Keratinocyte (primary cell): ENCODE measurements at regions not wholly inside any gene's neighbourhood (a gene's known extent, or its start where the extent isn't known, plus 50 kb on each side); places are given as distances from the start of the nearest gene placed in this dataset.

Experiments
- DNase-seq: peaks from one replicate; pipeline ENCODE4 v3.0.0-alpha.2; 2011; ENCODE audit warnings: low read depth, missing footprints, low spot score
- FAIRE-seq: peaks from 2 replicates; lab custom pipeline; 2011; peaks lifted over from hg19 to GRCh38; lab: Jason Lieb, UNC
- H2AFZ ChIP-seq: 2 replicates; pipeline ENCODE4 v1.6.0; 2012; ENCODE audit warnings: low read length, control low read depth, inconsistent platforms; ENCODE audit not compliant: control insufficient read depth
- H3K27ac ChIP-seq: 2 replicates; pipeline ENCODE4 v1.5.1; 2011; ENCODE audit warnings: low read length; ENCODE audit not compliant: control insufficient read depth, insufficient read depth
- H3K27me3 ChIP-seq: 3 replicates; pipeline ENCODE4 v1.6.0; 2011; ENCODE audit warnings: low read length; ENCODE audit not compliant: control insufficient read depth, insufficient read depth; ENCODE audit errors: extremely low read depth
- H3K36me3 ChIP-seq, 2 experiments: 2 replicates in 1 of 2; 3 replicates in 1 of 2; pipeline ENCODE4 v1.5.1; 2011; ENCODE audit warnings: low read length in 2 of 2, mild to moderate bottlenecking in 1 of 2; ENCODE audit not compliant: control insufficient read depth in 2 of 2, insufficient read depth in 2 of 2; ENCODE audit errors: extremely low read depth in 1 of 2
- H3K4me1 ChIP-seq: 3 replicates; pipeline ENCODE4 v1.5.1; 2011; ENCODE audit warnings: low read length; ENCODE audit not compliant: control insufficient read depth, insufficient read depth; ENCODE audit errors: extremely low read depth
- H3K4me2 ChIP-seq: 3 replicates; pipeline ENCODE4 v1.6.0; 2011; ENCODE audit warnings: low read depth, low read length; ENCODE audit not compliant: control insufficient read depth, insufficient read depth; ENCODE audit errors: extremely low read depth
- H3K4me3 ChIP-seq, 3 experiments: fragments of 200-600 bp in 1 of 3; sonication (generic) in 1 of 3; 2 replicates in 2 of 3; 3 replicates in 1 of 3; pipeline ENCODE4 v1.5.1; 2011 to 2016; ENCODE audit warnings: low read length in 3 of 3, mild to moderate bottlenecking in 3 of 3, control low read depth in 2 of 3, inconsistent platforms in 1 of 3, low read depth in 1 of 3, mixed read lengths in 1 of 3, mixed run types in 1 of 3, moderate library complexity in 1 of 3; ENCODE audit not compliant: control insufficient read depth in 2 of 3, insufficient read depth in 2 of 3; ENCODE audit errors: extremely low read depth in 1 of 3
- H3K79me2 ChIP-seq: 2 replicates; pipeline ENCODE4 v1.6.0; 2012; ENCODE audit warnings: low read length; ENCODE audit not compliant: control insufficient read depth, insufficient read depth
- H3K9ac ChIP-seq: 3 replicates; pipeline ENCODE4 v1.6.0; 2011; ENCODE audit warnings: low read length; ENCODE audit not compliant: control insufficient read depth, insufficient read depth; ENCODE audit errors: extremely low read depth
- H3K9me1 ChIP-seq: 3 replicates; pipeline ENCODE4 v1.6.0; 2011; ENCODE audit warnings: low read length; ENCODE audit not compliant: control insufficient read depth, insufficient read depth; ENCODE audit errors: extremely low read depth
- H3K9me3 ChIP-seq: 2 replicates; pipeline ENCODE4 v1.5.1; 2012; ENCODE audit warnings: low read depth, low read length; ENCODE audit not compliant: control insufficient read depth
- H4K20me1 ChIP-seq: 3 replicates; pipeline ENCODE4 v1.6.0; 2011; ENCODE audit warnings: low read length; ENCODE audit not compliant: control insufficient read depth, insufficient read depth; ENCODE audit errors: extremely low read depth
- EZH2 ChIP-seq: IDR thresholded peaks from one replicate; pipeline ENCODE4 v1.6.1; 2012; ENCODE audit warnings: inconsistent platforms, mild to moderate bottlenecking, low read length, moderate library complexity
- dilution Hi-C: fragments of 300-500 bp; cut with MboI; formaldehyde crosslinking; loops from one replicate; pipeline ENCODE4 v1.7.0; 2020; ENCODE audit warnings: low sequenced_read_pairs; ENCODE audit not compliant: extremely low pct_ligation_motif_present
- TF ChIP-seq, protein P1 (sequence below), 3 experiments: IDR thresholded peaks in 1 of 3; conservative IDR thresholded peaks in 1 of 3; optimal IDR thresholded peaks in 1 of 3; 2 replicates in 2 of 3; 3 replicates in 1 of 3; pipeline versions ENCODE3 to v1.5.1; 2011; ENCODE audit warnings: low read length in 3 of 3, mild to moderate bottlenecking in 3 of 3, moderate library complexity in 2 of 3, control low read depth in 1 of 3, inconsistent platforms in 1 of 3; ENCODE audit not compliant: insufficient read depth in 2 of 3; ENCODE audit errors: extremely low read depth in 1 of 3

DNA sequence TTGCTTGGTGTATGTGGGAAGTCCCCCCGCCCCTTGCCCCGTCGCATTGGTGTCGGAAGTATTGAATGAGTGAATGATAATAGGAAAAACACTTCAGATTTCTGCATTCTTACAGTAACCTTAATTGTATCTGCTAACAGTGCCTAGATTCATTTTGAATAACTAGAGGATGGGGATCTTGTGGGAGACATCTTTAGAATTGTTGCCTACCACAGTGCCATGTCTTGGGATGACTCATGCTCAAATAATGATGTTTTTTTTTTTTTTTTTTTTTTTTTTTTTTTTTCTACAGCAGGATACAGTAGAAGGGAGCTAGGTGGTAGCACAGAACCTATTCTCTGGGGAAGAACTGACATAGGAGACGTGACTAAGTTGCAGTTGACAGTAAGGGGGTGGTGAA is 237.9 kb downstream of the USP25 start:
- H3K27ac ChIP-seq = no peak overlapping the region
- no peak overlapping the region for H3K4me3 ChIP-seq
- H2AFZ ChIP-seq = no peak overlapping the region
- H4K20me1 ChIP-seq = no peaks in the 10 kb centered on the region
- H3K9me1 ChIP-seq = no peaks in the 10 kb centered on the region
- dilution Hi-C loops = no loop called here
- no peaks in the 10 kb centered on the region for H3K79me2 ChIP-seq
- no peaks in the 10 kb centered on the region for H3K9me3 ChIP-seq
- no peak for DNase-seq
- no peak for FAIRE-seq
- no peaks in the 10 kb centered on the region for H3K36me3 ChIP-seq
- H3K9ac ChIP-seq = no peak overlapping the region
- TF ChIP-seq EZH2 = no peak
- TF ChIP-seq, protein P1, sequence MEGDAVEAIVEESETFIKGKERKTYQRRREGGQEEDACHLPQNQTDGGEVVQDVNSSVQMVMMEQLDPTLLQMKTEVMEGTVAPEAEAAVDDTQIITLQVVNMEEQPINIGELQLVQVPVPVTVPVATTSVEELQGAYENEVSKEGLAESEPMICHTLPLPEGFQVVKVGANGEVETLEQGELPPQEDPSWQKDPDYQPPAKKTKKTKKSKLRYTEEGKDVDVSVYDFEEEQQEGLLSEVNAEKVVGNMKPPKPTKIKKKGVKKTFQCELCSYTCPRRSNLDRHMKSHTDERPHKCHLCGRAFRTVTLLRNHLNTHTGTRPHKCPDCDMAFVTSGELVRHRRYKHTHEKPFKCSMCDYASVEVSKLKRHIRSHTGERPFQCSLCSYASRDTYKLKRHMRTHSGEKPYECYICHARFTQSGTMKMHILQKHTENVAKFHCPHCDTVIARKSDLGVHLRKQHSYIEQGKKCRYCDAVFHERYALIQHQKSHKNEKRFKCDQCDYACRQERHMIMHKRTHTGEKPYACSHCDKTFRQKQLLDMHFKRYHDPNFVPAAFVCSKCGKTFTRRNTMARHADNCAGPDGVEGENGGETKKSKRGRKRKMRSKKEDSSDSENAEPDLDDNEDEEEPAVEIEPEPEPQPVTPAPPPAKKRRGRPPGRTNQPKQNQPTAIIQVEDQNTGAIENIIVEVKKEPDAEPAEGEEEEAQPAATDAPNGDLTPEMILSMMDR (optimal IDR thresholded peaks at IDR 0.05 in 1 of 3, IDR thresholded peaks at IDR 0.05 in 1 of 3, conservative IDR thresholded peaks at IDR 0.05 in 1 of 3; ENCODE audit: extremely low read depth in 1 of 3, insufficient read depth in 2 of 3, low read length in 3 of 3) = no peak
- H3K4me2 ChIP-seq = no peak overlapping the region
- peaks cover 8% of the 10 kb centered on the region for H3K4me1 ChIP-seq
- no peaks in the 10 kb centered on the region for H3K27me3 ChIP-seq

DNA sequence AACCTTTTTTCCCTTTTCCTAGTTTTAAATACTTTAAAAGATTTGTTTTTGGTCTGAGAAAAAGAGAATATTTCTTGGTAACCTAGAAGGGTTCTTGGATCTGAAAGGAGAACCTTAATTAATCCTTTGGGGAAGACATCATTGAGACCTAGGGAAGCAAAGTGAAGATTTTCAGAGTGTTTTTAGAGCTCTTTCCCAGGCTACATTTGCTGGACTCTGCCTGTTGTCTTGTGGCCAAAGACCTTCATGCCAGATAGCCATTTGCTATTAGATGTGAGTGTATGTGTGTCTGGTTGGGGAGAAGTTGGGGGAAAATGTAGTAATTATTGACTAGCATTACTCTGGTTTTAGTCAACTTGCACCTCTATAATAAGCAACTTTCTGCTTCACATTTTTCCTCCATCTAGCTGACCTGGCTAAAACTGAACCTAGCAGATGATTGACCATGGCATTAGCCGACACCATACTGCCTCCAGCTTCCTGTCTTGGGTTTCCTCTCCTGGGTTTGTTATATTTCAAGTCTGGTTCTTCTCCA is 239.1 kb downstream of the USP25 start:
- TF ChIP-seq EZH2 = no peak
- TF ChIP-seq, protein P1 (optimal IDR thresholded peaks at IDR 0.05 in 1 of 3, IDR thresholded peaks at IDR 0.05 in 1 of 3, conservative IDR thresholded peaks at IDR 0.05 in 1 of 3; ENCODE audit: extremely low read depth in 1 of 3, insufficient read depth in 2 of 3, low read length in 3 of 3) = no peak
- Histone ChIP-seq H2AFZ (no peak overlapping the region), H4K20me1 (no peaks in the 10 kb centered on the region), H3K79me2 (no peaks in the 10 kb centered on the region), H3K4me1 (peaks cover 8% of the 10 kb centered on the region), H3K4me3 (no peak overlapping the region), H3K27ac (no peak overlapping the region), H3K36me3 (no peaks in the 10 kb centered on the region), H3K27me3 (no peaks in the 10 kb centered on the region), H3K9ac (no peak overlapping the region), H3K9me1 (no peaks in the 10 kb centered on the region), H3K9me3 (no peaks in the 10 kb centered on the region), H3K4me2 (no peak overlapping the region)
- DNase-seq = no peak
- dilution Hi-C loops = no loop called here
- no peak for FAIRE-seq
